ENCODE measurements at regions not wholly inside any gene's neighbourhood (a gene's known extent, or its start where the extent isn't known, plus 50 kb on each side); places are given as distances from the start of the nearest gene placed in this dataset.

DNA sequence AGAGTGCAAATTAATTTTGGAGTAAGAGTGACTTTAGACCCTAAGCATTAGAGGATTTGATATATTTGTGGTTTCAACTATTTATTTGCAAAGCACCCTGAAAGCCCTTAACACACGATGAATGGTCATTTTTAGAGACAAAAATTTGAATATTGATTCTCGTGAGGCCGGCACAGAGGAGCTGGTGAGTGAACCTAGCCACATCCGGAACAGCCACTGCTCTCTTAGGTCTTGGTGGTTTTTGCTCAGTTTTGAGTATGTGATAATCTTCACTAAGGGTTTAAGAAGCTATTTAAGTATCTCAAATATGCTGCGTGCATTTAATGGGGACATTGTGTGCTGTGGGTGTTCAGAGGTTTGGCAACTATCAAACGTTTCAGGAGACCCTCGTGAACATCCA, 204.8 kb downstream of the TSN start (continued):
- no peak for TF ChIP-seq CHD7 (IDR thresholded peaks at IDR 0.05; ENCODE audit: insufficient replicate concordance, low read length)
- no peak for TF ChIP-seq SIX5 (IDR thresholded peaks at IDR 0.05; ENCODE audit: low read depth, low read length)
- no peak for TF ChIP-seq TAF7 (optimal IDR thresholded peaks at IDR 0.05; ENCODE audit: borderline replicate concordance, low read depth, low read length)
- no peak for TF ChIP-seq RXRA (IDR thresholded peaks at IDR 0.05; ENCODE audit: insufficient read depth, low read depth, low read length)
- no peak for TF ChIP-seq YY1 (IDR thresholded peaks at IDR 0.05; ENCODE audit: low read depth, low read length)
- no peak for TF ChIP-seq ATF3 (IDR thresholded peaks at IDR 0.05; ENCODE audit: insufficient read depth, low read depth, low read length)
